CD14-positive monocyte (primary cell): ENCODE measurements at regions not wholly inside any gene's neighbourhood (a gene's known extent, or its start where the extent isn't known, plus 50 kb on each side); places are given as distances from the start of the nearest gene placed in this dataset.

Source experiments
- DNase-seq, 3 donors: peaks; one replicate each; pipeline ENCODE4 v3.0.0-alpha.2; 2011 to 2022
- H2AFZ ChIP-seq: 2 replicates; pipeline ENCODE4 v1.6.0; 2012; ENCODE audit warnings: mild to moderate bottlenecking, low read depth, low read length, inconsistent platforms; ENCODE audit not compliant: insufficient read depth, poor library complexity, severe bottlenecking
- H3K27ac ChIP-seq, 2 donors: 1 replicate in 1 of 2; 2 replicates in 1 of 2; pipeline ENCODE4 v1.5.1; 2012 to 2013; ENCODE audit warnings: low read length in 2 of 2, control low read depth in 1 of 2, inconsistent platforms in 1 of 2, low read depth in 1 of 2, mild to moderate bottlenecking in 1 of 2
- H3K27me3 ChIP-seq, 2 donors: one replicate each; pipeline versions ENCODE4 v1.6.0 to v1.6.1; 2011 to 2013; ENCODE audit warnings: low read length in 2 of 2; ENCODE audit not compliant: control insufficient read depth in 2 of 2, insufficient read depth in 2 of 2
- H3K36me3 ChIP-seq, 2 donors: replicated peaks in 1 of 2; 1 replicate in 1 of 2; 2 replicates in 1 of 2; pipeline versions ENCODE4 v1.5.1 to v1.6.1; 2012 to 2013; ENCODE audit warnings: low read length in 2 of 2, control low read depth in 1 of 2, inconsistent platforms in 1 of 2, mild to moderate bottlenecking in 1 of 2; ENCODE audit not compliant: insufficient read depth in 2 of 2, control insufficient read depth in 1 of 2
- H3K4me1 ChIP-seq, 2 donors: 1 replicate in 1 of 2; 2 replicates in 1 of 2; pipeline versions ENCODE4 v1.5.1 to v1.6.1; 2012 to 2013; ENCODE audit warnings: low read length in 2 of 2, control low read depth in 1 of 2, inconsistent platforms in 1 of 2, mild to moderate bottlenecking in 1 of 2, moderate library complexity in 1 of 2; ENCODE audit not compliant: insufficient read depth in 2 of 2, control insufficient read depth in 1 of 2
- H3K4me2 ChIP-seq: replicated peaks from 2 replicates; pipeline ENCODE3; 2012; ENCODE audit warnings: low read length, moderate library complexity, mild to moderate bottlenecking; ENCODE audit not compliant: poor library complexity, severe bottlenecking; ENCODE audit errors: extremely low read depth
- H3K4me3 ChIP-seq, 3 experiments: fragments of 200-600 bp in 1 of 3; sonication (generic) in 1 of 3; replicated peaks in 1 of 3; 1 replicate in 2 of 3; 2 replicates in 1 of 3; pipeline ENCODE4 v1.5.1; 2011 to 2013; ENCODE audit warnings: low read length in 3 of 3, mild to moderate bottlenecking in 3 of 3, control low read depth in 2 of 3, low read depth in 2 of 3, inconsistent platforms in 1 of 3, moderate library complexity in 1 of 3
- H3K79me2 ChIP-seq: 2 replicates; pipeline ENCODE4 v1.6.0; 2012; ENCODE audit warnings: mild to moderate bottlenecking, control low read depth, inconsistent platforms, low read length, moderate library complexity; ENCODE audit not compliant: insufficient read depth
- H3K9ac ChIP-seq: 2 replicates; pipeline ENCODE4 v1.6.0; 2017; ENCODE audit warnings: low read length, mild to moderate bottlenecking; ENCODE audit not compliant: insufficient read depth, poor library complexity, severe bottlenecking
- H3K9me3 ChIP-seq, 2 donors: replicated peaks in 1 of 2; 1 replicate in 1 of 2; 2 replicates in 1 of 2; pipeline versions ENCODE4 v1.5.1 to v1.6.1; 2012 to 2013; ENCODE audit warnings: low read length in 2 of 2, control low read depth in 1 of 2; ENCODE audit not compliant: control insufficient read depth in 1 of 2, insufficient read depth in 1 of 2
- H4K20me1 ChIP-seq: 2 replicates; pipeline ENCODE4 v1.6.0; 2012; ENCODE audit warnings: mild to moderate bottlenecking, low read length, control low read depth, moderate library complexity; ENCODE audit not compliant: insufficient read depth
- H3K27ac Mint-ChIP-seq, 7 donors: one replicate each; pipeline ENCODE4 v1.8.0; 2020; ENCODE audit warnings: mild to moderate bottlenecking in 7 of 7, mixed read lengths in 7 of 7, moderate library complexity in 6 of 7, inconsistent platforms in 2 of 7
- H3K27me3 Mint-ChIP-seq, 3 donors: one replicate each; pipeline ENCODE4 v1.8.0; 2021 to 2022; ENCODE audit warnings: low read depth in 3 of 3, mild to moderate bottlenecking in 3 of 3, mixed read lengths in 3 of 3, moderate library complexity in 3 of 3, inconsistent platforms in 1 of 3
- H3K36me3 Mint-ChIP-seq, 2 donors: one replicate each; pipeline ENCODE4 v1.8.0; 2020; ENCODE audit warnings: mixed read lengths in 2 of 2, inconsistent platforms in 1 of 2, mild to moderate bottlenecking in 1 of 2
- H3K4me1 Mint-ChIP-seq: one replicate; pipeline ENCODE4 v1.8.0; 2020; ENCODE audit warnings: mild to moderate bottlenecking, mixed read lengths
- H3K4me3 Mint-ChIP-seq, 2 donors: one replicate each; pipeline ENCODE4 v1.8.0; 2020; ENCODE audit warnings: mild to moderate bottlenecking in 2 of 2, mixed read lengths in 2 of 2, moderate library complexity in 1 of 2
- H3K9me3 Mint-ChIP-seq, 7 donors: one replicate each; pipeline ENCODE4 v1.8.0; 2020 to 2022; ENCODE audit warnings: mixed read lengths in 7 of 7, mild to moderate bottlenecking in 6 of 7, moderate library complexity in 6 of 7, inconsistent platforms in 2 of 7
- WGBS: methylation state at CpG from one replicate; pipeline ENCODE4 v1.1.5; 2013; ENCODE audit warnings: missing lambda C conversion rate; ENCODE audit not compliant: insufficient coverage; 5-methylcytosine and 5-hydroxymethylcytosine counted together
- intact Hi-C, 2 donors: fragments of 100-400 bp; cut with micrococcal nuclease; formaldehyde crosslinking; loops; one replicate each; pipeline versions ENCODE4 v1.15.0 to v1.15.1; 2023
- TF ChIP-seq, protein P1 (sequence below): fragments of 200-600 bp; IDR thresholded peaks from one replicate; pipeline ENCODE4 v1.8.0; 2022; ENCODE audit warnings: antibody characterized with exemption, mild to moderate bottlenecking

DNA sequence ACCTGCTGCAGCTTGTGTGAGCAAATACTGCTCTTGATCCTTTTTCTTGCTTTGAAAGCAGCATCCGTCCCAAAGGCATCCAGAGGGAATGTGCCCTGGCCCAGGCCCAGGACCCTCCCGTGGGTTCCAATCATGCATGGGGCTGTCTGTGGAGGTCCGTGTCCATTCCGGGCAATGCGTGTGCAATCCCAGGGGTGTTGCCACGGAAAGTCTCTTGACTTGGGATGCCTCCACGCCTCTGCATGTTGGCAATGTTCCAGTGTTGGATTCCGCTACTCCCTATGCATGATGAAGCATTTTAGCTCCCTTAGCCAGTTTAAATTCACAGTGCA lies 105.7 kb downstream of the SNRPN start:
- H3K4me1 ChIP-seq: no peaks in the 10 kb centered on the region
- H3K79me2 ChIP-seq: no peaks in the 10 kb centered on the region
- no peak overlapping the region for H3K9ac ChIP-seq
- H2AFZ ChIP-seq: no peak overlapping the region
- Mint-ChIP-seq H3K27me3 (no peaks in the 10 kb centered on the region), H3K36me3 (peaks cover 2 to 49% of the 10 kb centered on the region in 2 donors), H3K27ac (no peak overlapping the region), H3K4me3 (no peak overlapping the region), H3K9me3 (peaks cover 83 to 100% (median 100%) of the 10 kb centered on the region in 7 donors), H3K4me1 (no peaks in the 10 kb centered on the region)
- WGBS: 96% methylated on average over 7 of the region's 8 CpGs
- intact Hi-C loops: no loop called here
- H3K27me3 ChIP-seq: no peaks in the 10 kb centered on the region
- TF ChIP-seq, protein P1, sequence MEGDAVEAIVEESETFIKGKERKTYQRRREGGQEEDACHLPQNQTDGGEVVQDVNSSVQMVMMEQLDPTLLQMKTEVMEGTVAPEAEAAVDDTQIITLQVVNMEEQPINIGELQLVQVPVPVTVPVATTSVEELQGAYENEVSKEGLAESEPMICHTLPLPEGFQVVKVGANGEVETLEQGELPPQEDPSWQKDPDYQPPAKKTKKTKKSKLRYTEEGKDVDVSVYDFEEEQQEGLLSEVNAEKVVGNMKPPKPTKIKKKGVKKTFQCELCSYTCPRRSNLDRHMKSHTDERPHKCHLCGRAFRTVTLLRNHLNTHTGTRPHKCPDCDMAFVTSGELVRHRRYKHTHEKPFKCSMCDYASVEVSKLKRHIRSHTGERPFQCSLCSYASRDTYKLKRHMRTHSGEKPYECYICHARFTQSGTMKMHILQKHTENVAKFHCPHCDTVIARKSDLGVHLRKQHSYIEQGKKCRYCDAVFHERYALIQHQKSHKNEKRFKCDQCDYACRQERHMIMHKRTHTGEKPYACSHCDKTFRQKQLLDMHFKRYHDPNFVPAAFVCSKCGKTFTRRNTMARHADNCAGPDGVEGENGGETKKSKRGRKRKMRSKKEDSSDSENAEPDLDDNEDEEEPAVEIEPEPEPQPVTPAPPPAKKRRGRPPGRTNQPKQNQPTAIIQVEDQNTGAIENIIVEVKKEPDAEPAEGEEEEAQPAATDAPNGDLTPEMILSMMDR: no peak
- H3K9me3 ChIP-seq: peaks cover 100% of the 10 kb centered on the region in 2 donors
- no peaks in the 10 kb centered on the region for H4K20me1 ChIP-seq
- H3K36me3 ChIP-seq: no peaks in the 10 kb centered on the region
- H3K4me3 ChIP-seq: peak overlapping the region in 1 of 3 experiments; percentile 0
- no peak overlapping the region for H3K4me2 ChIP-seq
- no peak for DNase-seq
- H3K27ac ChIP-seq: no peak overlapping the region

DNA sequence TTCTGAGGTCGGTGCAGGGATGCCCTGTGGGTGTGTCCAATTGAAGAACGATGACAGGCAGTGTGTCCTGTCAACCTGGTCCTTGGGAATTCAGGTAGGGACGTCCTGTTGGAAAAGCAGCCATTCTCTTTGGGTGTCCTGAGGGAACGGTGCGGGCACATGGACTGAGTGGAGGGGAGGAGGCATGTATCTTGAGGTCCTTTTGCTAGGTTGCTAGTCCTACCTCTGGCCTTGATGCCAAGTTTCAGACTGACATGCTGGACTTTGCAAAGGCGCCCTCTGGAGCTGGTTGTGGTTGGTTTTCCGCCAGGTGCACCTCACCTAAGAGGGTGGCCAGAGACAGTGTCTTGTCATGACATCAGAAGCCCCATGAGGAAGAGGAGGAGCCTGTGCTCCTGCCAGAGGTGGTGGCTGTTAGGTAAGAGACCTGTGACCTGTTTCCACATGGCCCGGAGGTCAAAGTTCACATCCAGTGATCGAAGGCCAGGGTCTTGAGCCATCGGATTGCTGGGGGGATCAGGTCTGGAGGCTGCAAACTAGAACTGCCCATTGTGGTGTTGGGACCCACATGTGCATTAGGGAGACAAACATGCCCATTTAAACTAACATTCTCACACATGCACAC lies 106.3 kb downstream of the SNRPN start:
- H3K4me3 Mint-ChIP-seq: no peak overlapping the region

More for the DNA sequence above, 106.3 kb downstream of the SNRPN start:
- H3K9ac ChIP-seq: no peak overlapping the region
- peaks cover 100% of the 10 kb centered on the region in 2 donors for H3K9me3 ChIP-seq
- peaks cover 2 to 52% of the 10 kb centered on the region in 2 donors for H3K36me3 Mint-ChIP-seq
- peak overlapping the region in 1 of 3 experiments; percentile 0 for H3K4me3 ChIP-seq
- intact Hi-C loops: no loop called here
- H4K20me1 ChIP-seq: no peaks in the 10 kb centered on the region
- no peaks in the 10 kb centered on the region for H3K27me3 Mint-ChIP-seq
- no peak overlapping the region for H3K27ac Mint-ChIP-seq
- H3K4me1 Mint-ChIP-seq: no peaks in the 10 kb centered on the region
- H3K36me3 ChIP-seq: no peaks in the 10 kb centered on the region
- H3K9me3 Mint-ChIP-seq: peaks cover 83 to 100% (median 100%) of the 10 kb centered on the region in 7 donors
- no peaks in the 10 kb centered on the region for H3K4me1 ChIP-seq
- no peaks in the 10 kb centered on the region for H3K79me2 ChIP-seq
- no peaks in the 10 kb centered on the region for H3K27me3 ChIP-seq
- TF ChIP-seq, protein P1: no peak
- WGBS: 89% methylated on average over 10 of the region's 10 CpGs
- no peak overlapping the region for H3K4me2 ChIP-seq
- H2AFZ ChIP-seq: no peak overlapping the region
- H3K27ac ChIP-seq: no peak overlapping the region
- DNase-seq: no peak
